Mucosa of rectum (tissue), 2 donors: ENCODE measurements at regions not wholly inside any gene's neighbourhood (a gene's known extent, or its start where the extent isn't known, plus 50 kb on each side); places are given as distances from the start of the nearest gene placed in this dataset.

Experiments
- H3K27ac ChIP-seq, 2 donors: one replicate each; pipeline ENCODE4 v1.7.0; 2013; ENCODE audit warnings: inconsistent platforms in 2 of 2, low read depth in 2 of 2, low read length in 2 of 2
- H3K27me3 ChIP-seq, 2 donors: one replicate each; pipeline ENCODE4 v1.7.0; 2013; ENCODE audit warnings: low read length in 2 of 2; ENCODE audit not compliant: control insufficient read depth in 2 of 2, insufficient read depth in 2 of 2
- H3K36me3 ChIP-seq, 2 donors: one replicate each; pipeline ENCODE4 v1.7.0; 2013; ENCODE audit warnings: low read length in 2 of 2; ENCODE audit not compliant: control insufficient read depth in 2 of 2, insufficient read depth in 2 of 2
- H3K4me1 ChIP-seq, 2 donors: one replicate each; pipeline ENCODE4 v1.7.0; 2013; ENCODE audit warnings: low read length in 2 of 2, mild to moderate bottlenecking in 1 of 2; ENCODE audit not compliant: control insufficient read depth in 2 of 2, insufficient read depth in 2 of 2
- H3K4me3 ChIP-seq, 2 donors: one replicate each; pipeline ENCODE4 v1.7.0; 2013; ENCODE audit warnings: low read length in 2 of 2
- H3K9ac ChIP-seq, 2 donors: one replicate each; pipeline ENCODE4 v1.7.0; 2013; ENCODE audit warnings: low read length in 2 of 2, low read depth in 1 of 2, mild to moderate bottlenecking in 1 of 2
- H3K9me3 ChIP-seq, 2 donors: one replicate each; pipeline ENCODE4 v1.7.0; 2013; ENCODE audit warnings: low read length in 2 of 2; ENCODE audit not compliant: control insufficient read depth in 2 of 2
- donor health status: healthy.
- donor health status: Normal muscosa, but diverticular disease.

DNA sequence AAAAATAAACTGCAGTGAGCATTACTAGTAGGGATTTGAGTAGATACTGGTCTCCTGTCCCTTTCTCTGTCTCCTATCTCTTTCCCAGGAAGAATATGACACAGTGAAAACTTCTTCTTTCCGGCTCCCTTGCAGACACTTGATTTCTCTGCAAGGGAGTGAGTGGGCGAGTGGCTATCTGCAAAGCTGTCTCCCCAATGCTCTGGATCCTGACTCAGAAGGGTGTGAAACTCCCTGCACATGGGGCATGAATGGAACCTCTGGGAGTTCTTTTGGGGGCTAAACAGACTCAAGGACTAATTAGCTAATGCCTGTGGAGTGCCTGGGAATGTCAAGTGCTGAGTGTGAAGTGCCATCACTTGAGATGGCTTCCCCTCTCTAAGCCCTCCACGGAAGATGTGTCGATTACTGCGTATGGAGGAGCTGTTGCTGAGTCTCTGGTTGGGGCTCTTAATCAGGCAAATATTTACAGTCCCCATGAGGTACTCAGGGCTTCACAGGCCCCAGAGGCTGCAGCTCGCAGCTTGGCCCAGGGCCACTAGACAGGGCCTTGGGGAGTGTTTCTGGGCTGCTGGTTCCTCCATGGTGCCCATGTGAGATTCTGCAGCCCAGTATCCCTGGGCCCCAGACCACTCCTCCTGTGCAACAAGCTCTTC is 139.8 kb downstream of the RPS24 start:
- H3K27ac ChIP-seq = no peak overlapping the region
- no peaks in the 10 kb centered on the region for H3K36me3 ChIP-seq
- no peak overlapping the region for H3K4me3 ChIP-seq
- H3K4me1 ChIP-seq = no peaks in the 10 kb centered on the region
- H3K9me3 ChIP-seq = no peaks in the 10 kb centered on the region
- no peak overlapping the region for H3K9ac ChIP-seq
- peaks cover under 1 to 3% of the 10 kb centered on the region in 2 donors for H3K27me3 ChIP-seq

DNA sequence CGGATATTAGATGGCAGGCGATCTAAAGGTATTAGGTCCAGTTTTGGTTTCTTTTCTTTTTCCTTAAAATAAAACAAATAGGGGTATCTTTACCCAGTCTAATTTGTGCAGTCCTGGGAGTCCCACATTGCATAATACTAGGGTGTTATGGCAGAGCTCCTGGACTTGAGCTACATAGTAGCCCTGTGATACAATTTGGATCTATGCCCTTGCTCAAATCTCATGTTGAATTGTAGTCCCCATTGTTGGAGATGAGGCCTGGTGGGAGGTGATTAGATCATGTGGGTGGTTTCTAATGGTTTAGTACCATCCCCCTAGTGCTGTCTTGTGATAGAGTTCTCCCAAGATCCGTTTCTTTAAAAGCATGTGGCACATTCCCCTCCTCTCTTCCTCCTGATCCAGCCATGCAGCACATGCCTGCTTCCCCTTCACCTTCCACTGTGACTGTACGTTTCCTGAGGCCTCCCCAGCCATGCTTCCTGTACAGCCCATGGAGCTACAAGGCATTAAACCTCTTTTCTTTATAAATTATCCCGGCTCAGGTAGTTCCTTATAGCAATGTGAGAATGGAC is 141.9 kb downstream of the RPS24 start:
- no peak overlapping the region for H3K4me3 ChIP-seq
- H3K9ac ChIP-seq = no peak overlapping the region
- no peaks in the 10 kb centered on the region for H3K36me3 ChIP-seq
- no peaks in the 10 kb centered on the region for H3K9me3 ChIP-seq
- H3K4me1 ChIP-seq = no peaks in the 10 kb centered on the region
- peaks cover 3 to 13% of the 10 kb centered on the region in 2 donors for H3K27me3 ChIP-seq
- H3K27ac ChIP-seq = no peak overlapping the region

DNA sequence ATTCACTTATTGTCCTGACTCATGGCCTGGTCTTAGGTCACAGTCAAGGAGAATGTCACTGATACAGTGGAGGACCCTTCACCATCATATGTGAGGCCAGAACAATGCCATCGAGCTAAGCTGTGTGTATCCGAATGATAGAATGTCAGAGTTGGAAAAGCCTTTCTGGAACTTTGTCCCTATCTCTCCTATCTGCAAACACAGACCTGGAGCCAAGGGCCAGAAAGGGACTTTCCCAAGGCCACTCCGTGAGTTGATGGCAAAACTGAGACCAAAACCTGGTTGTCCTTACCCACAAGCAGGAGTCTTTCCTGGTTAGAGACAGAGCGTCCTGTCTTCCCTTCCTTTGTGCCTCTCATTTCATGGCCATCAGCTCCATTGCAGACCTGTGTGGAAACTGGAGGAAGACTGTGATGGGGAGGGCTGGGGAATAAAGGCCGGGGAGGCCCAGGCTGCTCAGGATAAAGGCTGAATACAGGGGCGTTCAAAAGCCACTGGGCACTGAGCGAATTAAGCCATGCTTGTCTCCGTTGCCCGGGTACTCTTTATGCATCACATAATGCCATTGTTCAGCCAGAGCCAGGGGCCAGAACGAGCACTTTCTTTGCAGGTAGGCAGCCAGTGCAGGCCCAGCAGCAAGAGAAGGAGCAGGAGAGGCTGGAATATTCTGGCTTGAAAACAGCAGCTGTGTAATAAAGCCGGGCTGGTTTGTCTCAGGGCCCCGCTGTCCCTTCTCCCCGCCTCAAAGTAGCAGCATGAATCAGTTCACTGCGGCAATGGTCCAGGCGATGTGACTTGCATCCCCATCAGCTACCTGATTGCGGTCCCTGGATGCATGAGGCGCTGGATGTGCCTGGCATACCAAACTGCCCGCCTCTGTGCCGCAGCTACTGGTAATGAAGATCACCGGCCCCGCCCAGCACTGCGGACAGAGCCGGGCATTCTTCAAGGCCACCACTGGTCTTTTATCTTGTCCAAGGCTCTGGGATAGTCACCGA is 143.0 kb downstream of the RPS24 start:
- Histone ChIP-seq H3K4me3 (no peak overlapping the region), H3K27me3 (peaks cover 3 to 13% of the 10 kb centered on the region in 2 donors), H3K4me1 (no peaks in the 10 kb centered on the region), H3K36me3 (no peaks in the 10 kb centered on the region), H3K9ac (no peak overlapping the region), H3K27ac (no peak overlapping the region), H3K9me3 (no peaks in the 10 kb centered on the region)

DNA sequence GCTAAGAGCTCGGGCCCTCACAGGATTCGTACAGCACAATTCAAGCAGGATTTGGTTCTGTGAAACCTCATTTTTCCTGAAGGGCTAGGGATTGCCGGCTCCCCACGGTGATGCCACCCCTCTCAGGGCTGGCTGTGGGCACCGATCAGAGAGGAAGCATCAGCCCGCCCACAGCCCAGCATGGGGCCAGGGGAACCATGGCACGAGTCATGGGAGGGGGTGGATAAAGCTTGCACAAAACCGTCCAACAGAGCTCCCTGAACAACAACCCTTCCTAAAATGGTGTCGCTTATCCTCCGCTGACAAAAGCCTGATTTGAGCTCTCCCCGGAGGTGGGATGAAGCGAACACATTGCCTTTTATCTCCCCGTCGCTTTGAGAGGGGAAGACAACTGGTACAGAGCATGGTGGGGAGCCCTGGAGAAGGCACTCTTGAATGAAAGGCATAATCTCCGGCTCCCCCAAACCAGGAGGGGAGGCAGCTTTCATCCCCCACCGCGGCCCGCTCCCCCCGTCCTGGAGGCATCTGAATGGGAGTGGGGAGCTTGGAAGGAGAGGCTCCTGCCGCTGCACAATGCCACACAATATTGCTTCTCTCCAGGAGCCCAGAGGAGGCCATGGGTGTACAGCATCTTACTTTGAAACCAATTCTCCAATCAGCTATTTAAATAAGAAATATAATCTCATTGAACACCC is 144.0 kb downstream of the RPS24 start:
- H3K9me3 ChIP-seq = no peaks in the 10 kb centered on the region
- H3K4me3 ChIP-seq = no peak overlapping the region
- no peak overlapping the region for H3K27ac ChIP-seq
- H3K4me1 ChIP-seq = no peaks in the 10 kb centered on the region
- H3K27me3 ChIP-seq = peaks cover 3 to 13% of the 10 kb centered on the region in 2 donors
- no peaks in the 10 kb centered on the region for H3K36me3 ChIP-seq
- no peak overlapping the region for H3K9ac ChIP-seq

DNA sequence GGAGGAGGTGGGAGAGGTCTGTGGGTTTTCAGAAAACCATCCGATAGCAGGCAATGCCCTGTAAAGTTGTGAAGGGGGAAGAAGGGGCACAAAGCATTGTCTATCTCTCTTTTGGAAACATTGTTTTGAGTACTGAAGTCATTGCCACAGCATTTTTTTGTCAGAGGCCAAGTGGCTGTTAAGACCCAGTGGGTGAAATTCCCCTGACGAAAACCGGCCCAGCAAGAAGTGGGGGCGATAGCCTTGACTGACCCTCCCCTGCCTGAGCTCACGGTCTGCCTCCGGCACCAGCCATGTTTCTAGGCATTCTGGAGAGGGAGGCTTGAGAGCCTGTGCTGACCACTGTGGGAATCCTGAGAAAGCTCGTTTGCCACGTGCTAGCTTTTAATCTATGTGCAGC is 144.7 kb downstream of the RPS24 start:
- no peaks in the 10 kb centered on the region for H3K36me3 ChIP-seq
- H3K9me3 ChIP-seq = no peaks in the 10 kb centered on the region
- H3K27me3 ChIP-seq = peaks cover 0 to 13% of the 10 kb centered on the region in 2 donors
- no peak overlapping the region for H3K9ac ChIP-seq
- H3K4me1 ChIP-seq = no peaks in the 10 kb centered on the region
- H3K4me3 ChIP-seq = no peak overlapping the region
- no peak overlapping the region for H3K27ac ChIP-seq

DNA sequence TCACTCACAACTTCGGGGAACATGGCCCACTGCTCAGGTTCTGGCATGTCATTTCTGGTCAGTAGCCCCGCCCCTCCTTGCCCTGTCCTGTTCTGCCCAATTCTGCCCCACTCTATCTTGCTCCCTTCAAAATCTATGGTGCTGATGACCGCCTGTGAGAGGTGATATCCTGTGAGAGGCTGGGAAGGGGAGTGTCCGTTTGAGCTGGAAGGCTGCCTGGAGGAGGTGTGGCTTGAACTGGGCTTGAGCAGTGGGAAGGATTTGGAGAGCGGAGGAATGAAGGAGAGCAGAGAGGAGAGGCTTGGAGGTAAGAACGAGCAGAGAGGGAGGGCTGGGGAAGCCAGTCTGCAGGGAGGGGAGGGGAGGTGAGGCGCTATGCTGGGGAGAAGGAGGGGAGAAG is 145.3 kb downstream of the RPS24 start:
- no peak overlapping the region for H3K4me3 ChIP-seq
- H3K27me3 ChIP-seq = peaks cover 0 to 13% of the 10 kb centered on the region in 2 donors
- no peaks in the 10 kb centered on the region for H3K4me1 ChIP-seq
- no peak overlapping the region for H3K27ac ChIP-seq
- H3K9me3 ChIP-seq = no peaks in the 10 kb centered on the region
- H3K9ac ChIP-seq = no peak overlapping the region
- H3K36me3 ChIP-seq = no peaks in the 10 kb centered on the region

DNA sequence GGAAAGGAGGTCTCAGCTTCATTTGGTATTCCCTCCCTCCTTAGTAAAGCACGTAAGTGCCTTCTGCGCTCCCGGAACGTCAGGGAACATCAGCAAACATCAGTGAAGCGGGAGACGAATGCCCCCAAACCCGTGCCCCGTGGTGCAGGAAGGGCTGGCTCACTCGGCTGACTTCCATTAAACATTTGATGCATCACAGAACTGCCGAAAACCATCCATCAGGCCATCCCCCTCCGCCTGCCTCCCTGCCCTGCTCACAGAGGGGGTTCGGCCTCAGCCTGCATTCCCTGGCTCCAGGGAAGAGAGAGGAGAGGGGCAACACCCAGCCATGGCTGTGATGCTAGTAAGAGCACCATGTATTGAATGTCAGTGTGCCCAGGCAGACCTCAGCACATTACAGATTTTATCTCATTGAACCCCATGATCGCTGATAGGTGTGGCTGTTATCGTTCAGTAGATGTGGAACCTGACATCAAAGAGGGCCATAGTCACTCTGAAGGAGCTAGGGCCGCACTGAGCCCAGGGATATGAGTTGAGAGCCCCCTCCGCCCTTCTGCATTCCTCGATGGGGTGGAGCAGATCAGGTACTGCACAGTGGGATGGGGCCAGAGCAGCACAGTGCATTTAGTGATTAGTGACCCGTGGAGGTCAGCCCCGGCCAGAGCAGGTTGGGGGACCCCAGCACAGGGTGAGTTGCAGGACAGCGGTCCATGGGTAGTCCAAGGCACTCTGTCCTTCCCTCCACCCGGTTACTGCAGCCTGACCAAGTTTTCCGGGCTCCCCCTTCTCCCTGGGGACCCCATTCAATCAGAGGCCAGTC is 146.4 kb downstream of the RPS24 start:
- peaks cover 0 to 13% of the 10 kb centered on the region in 2 donors for H3K27me3 ChIP-seq
- no peaks in the 10 kb centered on the region for H3K36me3 ChIP-seq
- no peaks in the 10 kb centered on the region for H3K9me3 ChIP-seq
- no peak overlapping the region for H3K27ac ChIP-seq
- no peak overlapping the region for H3K4me3 ChIP-seq
- no peak overlapping the region for H3K9ac ChIP-seq
- no peaks in the 10 kb centered on the region for H3K4me1 ChIP-seq

DNA sequence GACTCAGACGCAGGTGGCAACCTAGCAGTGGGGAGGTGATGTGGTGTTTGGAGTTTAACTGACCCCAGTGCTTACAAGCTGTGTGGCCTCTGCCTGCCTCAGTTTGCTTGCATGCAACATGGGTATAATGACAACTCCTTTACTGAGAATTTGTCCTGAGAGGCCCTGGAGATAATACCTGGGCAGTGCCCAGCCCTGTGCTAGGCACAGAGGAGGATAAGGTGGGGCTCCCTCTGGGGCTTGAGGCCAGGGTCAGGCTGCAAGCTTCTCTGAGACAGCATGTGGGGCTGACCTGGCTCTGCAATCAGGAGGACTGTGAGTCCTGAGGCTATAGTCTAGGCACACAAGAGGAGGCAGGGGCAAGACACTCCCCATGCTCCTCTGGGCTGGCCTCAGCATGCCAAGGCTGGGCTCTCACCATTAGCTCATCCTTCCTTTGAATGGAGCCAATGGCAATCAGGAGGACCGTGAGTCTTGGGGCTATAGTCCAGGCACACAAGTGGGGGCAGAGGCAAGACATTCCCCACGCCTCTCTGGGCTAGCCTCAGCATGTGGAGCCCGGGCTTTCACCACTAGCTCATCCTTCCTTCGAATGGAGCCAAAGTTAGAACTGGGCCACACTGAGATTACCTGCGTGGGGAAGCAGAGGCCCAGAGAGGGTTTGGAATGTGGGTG is 147.9 kb downstream of the RPS24 start:
- Histone ChIP-seq H3K27ac (no peak overlapping the region), H3K4me3 (no peak overlapping the region), H3K4me1 (no peaks in the 10 kb centered on the region), H3K36me3 (no peaks in the 10 kb centered on the region), H3K9me3 (no peaks in the 10 kb centered on the region), H3K27me3 (peaks cover 0 to 13% of the 10 kb centered on the region in 2 donors), H3K9ac (no peak overlapping the region)

DNA sequence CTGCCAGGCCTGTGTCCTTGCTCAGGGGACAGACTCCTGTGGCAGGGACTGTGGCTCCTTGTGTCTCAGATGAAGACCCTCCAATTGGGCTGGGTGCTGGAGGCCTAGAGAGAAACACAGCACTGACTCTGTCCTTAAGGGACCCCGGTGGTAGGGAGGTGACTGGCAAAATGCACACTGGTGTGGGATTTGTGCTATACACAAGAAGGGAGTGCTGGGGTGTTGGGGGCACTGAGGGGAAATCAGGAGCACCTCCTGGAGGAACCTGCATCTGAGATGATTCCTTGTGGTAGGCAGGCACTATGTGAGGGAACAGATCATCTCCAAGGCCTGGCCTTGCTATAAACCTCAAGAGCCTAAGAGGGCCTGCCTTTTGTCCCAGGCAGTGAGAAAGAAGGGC is 149.2 kb downstream of the RPS24 start:
- Histone ChIP-seq H3K9me3 (no peaks in the 10 kb centered on the region), H3K27me3 (peaks cover 0 to 13% of the 10 kb centered on the region in 2 donors), H3K4me1 (no peaks in the 10 kb centered on the region), H3K9ac (no peak overlapping the region), H3K27ac (no peak overlapping the region), H3K36me3 (no peaks in the 10 kb centered on the region), H3K4me3 (no peak overlapping the region)
